NCI-H1436 treated with DMSO at 0.1 percent for 48 hours (cell line): ENCODE measurements at regions not wholly inside any gene's neighbourhood (a gene's known extent, or its start where the extent isn't known, plus 50 kb on each side); places are given as distances from the start of the nearest gene placed in this dataset.

Source experiments
- DNase-seq: peaks from one replicate; lab custom pipeline; 2025; lab: John Stamatoyannopoulos, UW

GRCh38 chr2:196224756-196225155 is 53.4 kb upstream of the STK17B start:
- no peak for DNase-seq

DNA sequence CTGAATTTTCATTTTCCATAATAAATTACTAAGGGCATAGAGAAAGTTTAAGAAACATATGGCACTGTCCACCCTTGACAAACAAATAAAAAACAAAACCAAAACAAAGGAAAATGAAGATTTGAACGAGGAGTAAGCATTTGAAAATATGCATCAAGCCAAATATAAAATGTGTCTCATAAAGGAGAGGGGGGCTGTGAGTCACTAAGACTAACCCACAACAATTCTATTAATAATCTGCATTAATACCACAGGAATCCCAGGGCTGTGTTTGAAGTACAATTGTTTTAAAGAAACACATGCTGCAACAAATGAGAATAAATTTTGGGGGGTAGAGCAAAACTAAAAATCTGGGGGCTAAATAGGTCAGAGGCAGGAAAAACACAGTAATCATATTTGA is 53.8 kb upstream of the STK17B start:
- no peak for DNase-seq

DNA sequence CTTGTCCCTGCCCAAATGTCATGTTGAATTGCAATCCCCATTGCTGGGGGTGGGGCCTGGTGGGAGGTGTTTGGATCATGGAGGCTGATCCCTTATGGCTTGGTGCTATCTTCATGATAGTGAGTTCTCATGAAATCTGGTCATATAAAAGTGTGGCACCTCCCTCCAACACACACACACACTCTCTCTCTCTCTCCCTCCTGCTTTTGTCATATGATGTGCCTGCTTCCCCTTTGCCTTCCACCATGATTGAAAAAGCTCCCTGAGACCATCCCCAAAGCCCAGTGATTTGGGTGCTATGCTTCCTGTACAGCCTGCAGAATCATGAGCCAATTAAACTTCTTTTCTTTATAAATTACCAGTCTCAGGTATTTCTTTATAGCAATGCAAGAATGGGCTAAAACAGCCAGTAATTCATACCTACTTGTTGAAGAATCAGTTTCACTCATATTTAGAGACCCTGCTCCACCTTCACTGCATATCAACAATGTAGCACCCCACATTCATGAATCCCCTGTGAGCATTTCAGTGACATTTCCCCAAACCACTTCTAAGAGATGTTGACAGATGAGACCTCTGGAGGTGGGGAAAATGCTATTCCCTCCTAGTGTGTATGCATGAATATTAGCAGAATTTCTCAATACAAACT is 54.8 kb upstream of the STK17B start:
- no peak for DNase-seq

GRCh38 chr2:196226707-196227065 is 55.3 kb upstream of the STK17B start:
- no peak for DNase-seq

DNA sequence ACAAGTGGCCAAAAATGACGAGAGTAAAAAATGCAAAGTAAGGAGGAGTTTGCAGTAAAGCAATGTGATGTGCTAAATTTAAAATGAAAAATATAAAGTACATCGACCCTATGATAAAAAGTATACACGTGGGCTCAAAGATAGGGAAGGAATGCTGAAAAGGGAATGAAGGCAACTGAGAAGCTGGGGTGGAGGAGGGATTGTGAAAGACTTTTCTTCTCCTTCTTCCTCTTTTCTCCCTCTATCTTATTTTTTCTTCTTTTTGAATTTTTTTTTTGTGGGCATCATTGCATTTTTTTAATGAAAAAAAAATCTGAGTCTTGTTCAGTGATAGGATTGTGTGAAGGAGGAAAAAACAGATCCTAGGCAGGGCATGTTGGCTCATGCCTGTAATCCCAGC is 57.6 kb upstream of the STK17B start:
- DNase-seq = no peak

DNA sequence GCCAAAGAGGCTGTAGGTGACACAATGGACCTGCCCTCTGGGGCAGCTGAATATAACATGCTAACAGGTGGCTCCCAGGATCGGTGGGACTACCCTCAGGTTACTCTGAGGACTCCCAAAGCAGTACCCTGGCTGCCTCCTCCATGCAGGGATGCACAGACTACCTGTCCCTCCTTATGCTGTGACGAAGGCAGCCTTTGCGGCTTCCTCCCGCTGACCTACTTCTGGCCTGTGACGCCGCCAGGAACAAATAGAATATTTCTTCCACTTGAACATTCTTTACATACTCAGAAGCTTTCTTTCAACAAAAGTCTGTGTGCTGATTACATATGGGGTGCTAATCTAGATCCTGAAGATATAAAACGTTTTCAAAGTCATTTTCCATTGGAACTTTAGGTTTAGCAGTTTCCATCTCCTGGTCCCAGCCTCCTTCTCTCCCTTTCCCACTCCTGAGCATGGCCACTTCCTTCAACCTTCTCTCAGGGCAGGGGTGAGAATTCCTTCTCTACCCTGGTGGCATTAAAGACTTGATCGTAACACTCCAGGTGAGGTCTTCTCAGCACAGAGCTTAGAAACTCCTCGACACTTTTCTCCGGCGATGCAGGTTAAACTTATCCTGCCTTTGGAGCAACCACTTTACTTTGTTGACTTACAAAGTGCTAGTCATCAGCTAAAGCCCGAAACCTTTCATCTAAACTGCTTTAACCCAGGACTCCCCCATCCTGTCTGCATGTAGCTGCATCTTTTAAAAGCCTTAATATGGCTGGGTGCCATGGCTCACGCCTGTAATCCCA is 58.9 kb upstream of the STK17B start:
- no peak for DNase-seq

- no peak for DNase-seq
Measured at GRCh38 chr2:196233021-196233804, 61.8 kb upstream of the STK17B start.

DNA sequence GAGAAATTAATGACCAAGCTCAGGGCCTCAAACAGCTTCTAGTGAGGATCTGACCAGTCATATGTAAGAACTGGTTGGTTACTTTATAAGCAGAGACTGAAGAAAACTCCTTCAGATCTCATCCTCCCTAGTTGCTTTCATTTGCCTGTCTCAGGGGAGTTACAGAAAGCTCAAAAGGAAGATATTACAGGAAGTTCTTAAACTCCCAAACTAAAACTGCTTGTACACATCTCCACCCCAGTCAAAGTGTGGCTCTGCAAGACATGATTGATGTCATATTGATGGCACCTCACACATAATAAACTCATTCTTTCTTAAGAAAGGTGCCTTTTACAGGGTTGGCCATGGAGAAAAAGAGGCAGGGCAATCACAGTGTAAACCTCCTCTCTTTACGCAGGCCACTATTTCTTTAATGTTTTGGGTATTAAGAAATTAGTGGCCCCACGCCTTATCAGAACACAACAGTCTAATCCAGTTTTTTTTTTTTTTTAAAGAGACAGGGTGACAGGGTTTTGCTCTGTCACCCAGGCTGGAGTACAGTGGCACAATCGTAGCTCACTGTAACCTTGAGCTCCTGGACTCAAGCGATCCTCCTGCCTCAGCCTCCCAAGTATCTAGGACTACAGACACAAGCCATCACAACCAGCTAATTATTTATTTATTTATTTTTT is 62.6 kb upstream of the STK17B start:
- DNase-seq = no peak

DNA sequence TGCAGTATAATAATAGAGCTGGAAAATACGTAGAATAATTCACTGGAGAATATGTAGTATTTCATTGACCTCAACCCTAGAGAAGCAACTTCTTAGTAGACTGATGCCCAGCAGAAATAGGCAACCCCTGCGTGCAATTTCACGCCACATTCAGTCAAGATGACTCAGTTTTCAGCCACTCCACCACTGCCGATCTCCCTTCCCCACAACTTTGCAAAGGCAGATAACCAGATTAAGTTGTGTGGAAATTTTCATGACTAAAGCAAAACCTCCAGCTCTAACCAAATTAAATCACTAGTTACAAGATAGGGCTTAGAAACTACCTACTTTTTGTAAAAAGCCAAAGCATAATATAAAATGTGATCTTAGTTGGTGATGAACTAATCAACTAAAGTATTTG is 63.3 kb upstream of the STK17B start:
- DNase-seq = no peak

DNA sequence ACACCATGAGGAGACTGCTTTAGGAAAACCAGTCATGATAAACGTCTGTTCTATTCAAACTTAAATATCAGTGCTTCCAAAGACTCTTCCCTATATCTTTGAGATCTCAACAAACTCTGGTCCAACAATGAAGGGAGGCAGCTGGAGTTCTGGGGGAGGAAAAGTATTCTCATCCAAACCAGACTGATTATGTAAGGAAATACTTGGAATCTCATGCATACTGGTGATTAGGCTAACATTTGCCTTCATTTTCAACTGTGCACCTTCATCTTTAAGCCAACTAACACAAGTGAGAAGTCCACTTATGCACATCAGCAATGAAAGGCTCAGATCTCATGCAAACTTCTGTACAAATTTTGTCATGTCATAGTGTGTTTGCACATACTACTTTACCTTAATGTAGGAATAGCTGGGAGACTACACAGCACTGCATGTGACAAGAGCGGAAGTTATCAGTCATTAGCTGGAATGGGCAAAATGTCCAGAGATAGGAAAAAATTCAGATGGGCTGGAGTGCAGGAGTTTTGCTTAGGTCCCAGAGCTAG is 67.5 kb upstream of the STK17B start:
- no peak for DNase-seq

DNA sequence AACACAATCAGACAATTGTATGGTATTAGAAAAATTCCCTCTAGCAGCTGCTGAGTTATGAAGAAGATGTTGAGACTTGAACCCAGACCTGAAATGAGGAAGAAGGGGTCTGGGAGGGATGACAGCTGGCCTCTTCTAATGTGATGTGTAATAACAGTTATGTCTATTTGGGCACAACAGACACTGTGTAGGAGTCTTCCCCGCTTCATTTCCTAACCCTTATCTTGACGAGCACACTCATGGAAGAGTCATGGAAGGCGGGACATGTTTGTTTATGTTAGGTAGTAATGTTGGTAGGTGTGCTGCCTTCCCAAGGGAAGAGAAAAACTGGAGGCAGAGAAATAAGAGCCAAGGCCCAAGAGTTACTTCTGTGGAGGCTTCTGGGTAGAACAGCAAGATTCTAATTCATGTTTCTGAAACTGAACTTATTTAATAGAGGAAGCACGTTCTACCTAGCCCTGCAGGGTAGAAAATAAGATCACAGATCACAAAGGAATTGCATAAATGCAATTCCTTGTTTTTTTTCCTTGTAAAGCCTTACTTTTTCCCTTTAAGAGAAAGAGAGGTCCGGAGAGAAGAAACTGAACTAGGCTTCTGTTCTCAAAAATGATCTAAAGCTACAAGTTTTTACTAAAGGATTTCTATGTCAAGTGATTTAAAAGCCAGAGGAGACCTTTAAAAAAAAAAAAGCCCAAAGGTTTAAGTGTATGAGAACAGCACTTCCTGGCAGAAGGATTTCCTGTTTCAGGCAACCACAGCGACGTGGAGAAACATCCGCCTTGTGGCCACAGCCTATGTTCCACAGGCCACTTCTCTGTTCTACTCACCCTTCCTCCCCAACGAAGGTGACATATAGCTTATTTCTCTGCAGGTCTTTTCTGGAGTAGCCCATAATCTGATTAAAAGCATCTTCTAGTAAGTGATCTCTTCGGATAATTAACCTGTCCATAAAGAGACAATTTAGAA is 68.5 kb upstream of the STK17B start:
- DNase-seq = no peak

GRCh38 chr2:196241175-196241574 is 69.8 kb upstream of the STK17B start:
- DNase-seq = no peak

DNA sequence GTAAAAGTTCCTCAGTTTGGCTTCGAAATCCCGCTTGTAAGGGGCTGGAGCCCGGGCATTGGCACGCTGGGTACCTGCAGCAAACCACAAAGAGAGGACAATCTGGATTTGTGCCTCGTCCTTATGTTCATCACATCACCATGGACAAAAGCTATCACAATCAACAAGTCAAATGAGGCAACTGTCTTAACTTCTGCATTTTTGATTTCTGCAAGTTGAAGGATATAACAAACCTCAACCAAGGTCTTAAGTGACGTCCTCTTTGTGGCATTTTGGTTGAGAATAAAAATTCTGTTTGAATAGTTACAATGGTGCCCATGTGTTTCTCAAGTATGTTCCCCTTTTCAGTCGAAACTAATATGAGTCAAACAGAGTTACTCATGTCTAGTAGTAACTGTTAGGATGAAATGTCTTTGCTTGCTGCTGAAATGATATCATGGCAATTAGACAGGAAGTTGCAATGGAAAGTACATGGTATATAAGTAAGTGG is 70.8 kb upstream of the STK17B start:
- DNase-seq = no peak

- DNase-seq = no peak
Measured at GRCh38 chr2:196244516-196244915, 73.1 kb upstream of the STK17B start.

- DNase-seq = no peak
Measured at GRCh38 chr2:196244966-196245365, 73.6 kb upstream of the STK17B start.

GRCh38 chr2:196245378-196246140 is 74.2 kb upstream of the STK17B start:
- no peak for DNase-seq

DNA sequence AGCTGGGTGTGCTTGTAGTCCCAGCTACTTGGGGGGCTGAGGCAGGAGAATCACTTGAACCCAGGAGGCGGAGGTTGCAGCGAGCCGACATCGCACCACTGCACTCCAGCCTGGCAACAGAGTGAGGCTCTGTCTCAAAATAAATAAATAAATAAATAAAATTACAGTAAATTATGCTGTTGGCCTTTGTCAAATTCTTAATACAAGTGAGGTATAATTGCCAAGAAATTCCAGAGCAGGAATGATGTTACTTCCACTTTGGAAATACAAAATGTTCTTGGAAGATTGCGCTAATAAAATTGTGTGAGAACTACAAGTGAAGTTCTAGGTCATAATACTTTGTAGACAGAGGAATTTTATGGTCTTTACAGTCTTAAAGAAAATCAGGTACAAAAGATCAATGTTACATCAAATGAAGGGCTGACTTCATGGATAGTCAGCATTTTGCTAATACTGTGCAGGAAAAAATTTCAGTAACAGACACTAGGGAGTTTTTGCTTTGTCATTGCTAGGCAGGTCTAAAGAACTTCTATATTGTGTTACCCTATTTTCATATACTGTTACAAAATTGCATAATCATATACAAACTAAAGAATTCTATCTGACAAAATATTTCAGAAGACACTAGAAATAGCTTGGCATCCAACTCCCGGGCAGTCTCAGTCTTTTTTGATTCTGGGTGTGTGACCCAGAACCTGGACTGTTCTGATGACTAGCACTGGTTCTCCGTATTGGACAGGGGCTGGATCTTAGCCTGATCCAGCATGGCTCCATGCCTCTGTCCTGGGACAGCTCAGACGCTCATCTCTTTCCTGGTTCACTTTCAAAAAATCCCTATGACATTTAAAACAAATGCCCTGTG is 76.0 kb upstream of the STK17B start:
- DNase-seq = no peak

- DNase-seq = no peak
Measured at GRCh38 chr2:196247976-196248280, 76.5 kb upstream of the STK17B start.

DNA sequence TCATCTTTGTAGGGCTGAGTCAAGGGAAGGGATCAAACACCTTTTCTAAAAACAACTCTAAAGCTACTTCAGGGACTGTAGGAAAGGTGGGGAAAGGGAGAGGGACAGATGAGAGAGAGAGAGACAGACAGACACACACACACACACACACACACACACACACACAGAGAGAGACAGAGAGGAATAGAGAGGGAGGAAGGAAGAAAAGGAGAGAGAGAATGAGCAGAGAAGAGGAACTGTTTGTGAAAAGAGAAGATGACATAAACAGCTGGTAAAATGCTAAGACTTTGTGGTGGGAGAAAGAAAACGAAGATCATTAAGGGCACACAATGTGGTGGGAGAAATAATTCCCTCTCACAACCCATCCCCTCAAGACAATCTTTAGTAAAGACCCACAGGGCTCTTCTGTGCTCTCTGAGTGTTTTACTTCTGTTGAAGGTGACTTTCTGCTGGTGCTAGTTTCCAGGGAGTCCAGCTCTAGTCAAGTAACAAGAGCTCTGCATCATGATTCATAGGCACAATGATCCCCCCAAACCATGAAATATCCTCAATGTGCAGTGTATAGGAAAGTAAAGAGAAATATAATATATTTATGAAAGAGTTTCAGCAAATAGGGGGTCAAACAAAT is 77.2 kb upstream of the STK17B start:
- no peak for DNase-seq
